ENCODE measurements at regions not wholly inside any gene's neighbourhood (a gene's known extent, or its start where the extent isn't known, plus 50 kb on each side); places are given as distances from the start of the nearest gene placed in this dataset.

GRCh38 chr3:103381296-103382079 is 946.7 kb downstream of the ZPLD1 start:
- DNase-seq = peak; percentile 50

- peak; percentile 11 for DNase-seq
Measured at GRCh38 chr3:103385961-103386656, 951.3 kb downstream of the ZPLD1 start.

DNA sequence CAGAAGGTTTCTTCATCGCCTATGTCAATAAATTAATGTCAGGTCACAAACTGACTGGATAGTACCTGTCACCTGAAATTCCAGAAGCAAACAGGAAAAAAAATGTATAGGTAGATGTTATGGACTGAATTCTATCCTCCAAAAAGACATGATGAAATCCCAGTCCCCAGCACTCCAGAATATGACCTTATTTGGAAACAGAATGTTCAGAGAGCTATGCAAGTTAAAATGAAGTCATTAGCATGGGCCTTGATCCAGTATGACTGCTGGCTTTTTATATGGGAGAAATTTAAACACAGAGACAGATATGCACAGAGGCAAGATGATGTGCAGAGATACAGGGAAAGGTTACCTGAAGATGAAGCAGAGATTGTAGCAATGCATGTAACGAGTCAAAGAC is 953.4 kb downstream of the ZPLD1 start:
- peak; percentile 82 for DNase-seq

- DNase-seq = peak; percentile 17
Measured at GRCh38 chr3:103389356-103389755, 954.5 kb downstream of the ZPLD1 start.

- peak; percentile 66 for DNase-seq
Measured at GRCh38 chr3:103393395-103394186, 958.8 kb downstream of the ZPLD1 start.

- DNase-seq = no peak
Measured at GRCh38 chr3:103403191-103403590, 968.4 kb downstream of the ZPLD1 start.

- DNase-seq = no peak
Measured at GRCh38 chr3:103406320-103406850, 971.6 kb downstream of the ZPLD1 start.

DNA sequence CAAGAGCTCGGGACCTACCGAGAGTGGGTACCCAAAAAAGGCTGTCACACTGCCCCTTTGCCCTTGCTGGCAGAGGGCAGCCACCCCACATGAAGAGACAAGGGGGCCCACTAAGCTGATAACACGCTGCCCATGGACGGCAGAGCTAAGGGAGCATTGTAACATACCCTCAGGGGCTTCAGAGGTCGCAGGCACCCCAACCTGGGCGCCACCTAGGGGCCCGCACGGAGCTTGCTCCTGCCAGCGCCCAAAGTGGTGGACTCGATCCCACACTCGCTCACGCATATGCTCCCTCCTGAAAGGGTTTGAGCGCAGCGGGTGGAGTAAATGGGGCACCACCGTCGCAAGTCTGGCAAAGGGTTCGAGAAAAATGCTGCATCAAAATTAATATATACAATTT is 975.4 kb downstream of the ZPLD1 start:
- DNase-seq = no peak

DNA sequence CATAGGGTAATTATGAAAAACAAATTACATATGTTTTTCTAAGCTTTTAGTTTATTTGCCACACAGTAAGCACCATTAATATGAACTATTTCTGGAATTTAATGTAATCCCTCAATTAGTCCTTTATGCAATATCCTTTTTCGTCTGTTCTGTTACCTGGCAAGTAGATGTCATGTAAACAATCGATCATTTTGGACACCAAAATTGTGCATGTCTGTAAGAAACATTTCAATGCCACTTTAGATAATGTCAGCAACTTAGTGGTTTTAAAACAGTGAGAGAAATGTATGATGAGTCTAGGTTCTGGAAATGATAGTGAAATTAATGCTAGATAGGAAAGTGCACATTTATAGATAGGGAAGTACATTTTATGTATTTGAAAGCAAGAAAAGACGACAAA is 986.6 kb downstream of the ZPLD1 start:
- DNase-seq = no peak

- DNase-seq = no peak
Measured at GRCh38 chr3:103437883-103438282, 1003.1 kb downstream of the ZPLD1 start.

DNA sequence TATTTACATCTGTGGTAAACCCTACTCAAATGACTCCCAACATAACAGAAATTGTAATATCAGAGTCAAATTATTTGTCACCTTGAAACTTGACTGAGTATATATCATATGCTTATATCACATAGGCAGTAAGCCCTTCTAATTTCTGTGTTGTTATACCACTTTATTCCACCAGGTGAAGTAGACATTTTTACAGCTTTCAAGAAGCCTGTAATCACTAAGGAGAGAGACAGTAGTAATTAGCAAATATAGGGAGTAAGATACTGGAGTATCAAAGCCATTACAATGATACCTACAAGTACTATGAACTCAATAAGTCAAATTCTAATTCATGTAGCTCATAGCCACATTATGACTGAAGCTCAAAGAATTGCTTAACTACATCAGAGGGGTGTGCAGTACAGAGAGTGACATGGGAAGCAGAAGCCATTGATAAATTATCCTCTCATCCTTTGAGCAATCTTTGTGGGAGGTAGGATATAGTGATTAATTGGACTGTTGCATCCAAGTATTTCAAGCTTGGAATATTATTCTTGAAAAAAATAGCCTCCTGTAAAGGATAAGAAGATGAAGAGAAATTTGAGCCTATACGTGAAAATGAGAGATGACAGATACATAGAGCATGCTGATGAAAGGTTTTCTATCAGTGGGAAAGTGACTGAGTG is 1005.9 kb downstream of the ZPLD1 start:
- DNase-seq = peak; percentile 3

DNA sequence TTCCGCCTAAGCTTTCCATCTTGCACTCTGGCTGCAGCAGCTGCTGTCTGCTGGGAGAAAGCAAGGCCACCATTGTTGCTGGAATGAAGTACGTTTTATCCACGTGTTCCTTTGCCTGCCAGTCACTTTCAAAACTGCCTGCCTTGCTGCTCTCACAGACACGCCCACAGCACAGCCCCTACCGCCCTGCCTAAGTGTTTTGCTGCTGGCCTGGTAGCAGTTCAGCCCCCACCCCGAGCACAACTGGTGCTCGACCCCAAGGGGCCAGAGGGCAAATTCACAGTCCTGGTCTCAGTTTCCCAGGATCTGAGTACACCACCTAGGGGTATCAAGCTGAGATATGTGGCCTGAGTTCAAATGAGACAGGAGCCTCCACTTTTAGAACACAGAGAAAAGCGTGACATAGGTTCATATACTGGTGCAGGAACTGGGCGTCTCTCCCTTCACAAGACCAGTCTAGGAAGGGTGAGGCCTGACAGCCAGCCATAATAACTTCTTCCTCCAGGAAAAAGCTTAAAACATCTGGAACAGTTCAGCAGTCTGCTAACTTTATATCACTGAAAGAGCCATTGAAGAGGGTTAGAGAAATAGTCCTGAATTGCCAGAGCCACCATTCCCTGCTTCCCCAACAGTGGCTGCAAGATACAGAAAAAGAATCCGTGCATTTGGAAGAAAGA is 1012.3 kb downstream of the ZPLD1 start:
- DNase-seq = no peak

- no peak for DNase-seq
Measured at GRCh38 chr3:103453152-103453551, 1018.3 kb downstream of the ZPLD1 start.

DNA sequence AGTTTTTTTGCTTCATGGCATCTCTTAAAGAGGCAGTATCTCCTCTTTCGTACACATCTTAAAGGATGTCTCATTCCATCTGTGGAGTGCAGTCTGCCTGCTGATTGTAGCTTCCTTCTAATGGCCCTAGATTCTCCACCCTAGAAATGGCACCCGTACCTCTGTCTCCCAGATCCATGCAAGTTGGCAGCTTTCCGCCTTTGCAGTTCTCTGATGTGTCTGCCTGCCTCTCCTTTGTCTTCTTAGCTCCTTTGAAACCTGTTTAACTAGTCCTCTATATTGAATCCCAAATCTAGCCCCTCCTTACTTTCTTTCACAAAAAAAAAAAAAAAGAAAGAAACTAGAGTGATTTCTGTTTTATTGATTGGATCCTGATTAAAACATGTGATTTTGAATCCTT is 1025.0 kb downstream of the ZPLD1 start:
- no peak for DNase-seq

DNA sequence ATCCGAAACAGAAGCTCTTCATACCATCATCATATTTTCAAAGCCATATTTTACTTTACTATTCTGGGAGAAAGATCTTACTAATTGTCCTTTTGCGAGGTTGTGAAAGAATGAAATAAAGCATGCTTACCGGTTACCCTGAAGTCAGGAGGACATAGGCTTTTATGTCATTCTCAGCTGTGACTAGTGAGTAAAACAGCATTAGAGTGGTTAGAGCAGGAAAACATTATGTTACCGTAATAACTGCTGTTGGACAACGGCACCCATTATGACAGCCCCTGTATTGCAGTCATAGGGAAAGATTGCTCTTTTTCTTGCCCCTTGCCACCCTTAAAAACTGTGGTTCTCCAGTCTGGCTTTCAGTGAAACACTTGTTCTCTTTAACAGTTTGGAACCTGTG is 1035.7 kb downstream of the ZPLD1 start:
- no peak for DNase-seq

- peak; percentile 11 for DNase-seq
Measured at GRCh38 chr3:103494011-103494410, 1059.2 kb downstream of the ZPLD1 start.

DNA sequence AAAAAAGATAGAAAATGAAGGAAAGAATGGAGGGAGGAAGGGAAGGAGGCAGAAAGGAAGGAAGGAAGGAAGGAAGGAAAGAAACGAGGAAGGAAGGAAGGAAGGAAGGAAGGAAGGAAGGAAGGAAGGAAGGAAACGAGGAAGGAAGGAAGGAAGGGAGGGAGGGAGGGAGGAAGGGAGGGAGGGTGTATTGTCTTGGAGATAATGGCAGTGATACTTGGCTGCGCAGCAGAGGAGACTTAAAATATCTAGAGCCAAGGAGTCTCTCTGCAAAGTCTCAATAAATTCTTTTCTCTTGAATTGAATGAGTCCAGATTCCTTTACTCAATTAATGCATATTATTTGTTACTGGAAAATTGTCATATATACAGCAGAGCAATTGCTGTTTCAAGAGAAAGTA is 1059.7 kb downstream of the ZPLD1 start:
- DNase-seq = no peak

DNA sequence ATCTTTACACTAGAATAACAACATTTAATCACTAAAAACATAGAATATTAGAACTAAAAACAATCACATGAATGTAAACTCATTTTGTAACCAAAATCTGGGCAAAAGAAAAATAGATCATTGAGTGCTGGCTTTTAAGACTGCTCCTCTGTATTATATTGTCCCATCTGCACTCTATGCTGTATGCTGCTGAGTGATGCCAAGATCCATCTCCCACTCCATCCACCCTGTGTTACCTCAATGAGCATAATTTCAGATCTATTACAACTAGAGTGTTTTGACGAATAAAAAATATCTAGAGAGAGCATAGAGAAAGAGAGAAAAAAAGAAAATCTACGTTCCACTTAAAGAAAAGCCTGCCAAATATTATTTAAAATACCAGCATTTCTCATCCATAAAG is 1060.4 kb downstream of the ZPLD1 start:
- DNase-seq = no peak

DNA sequence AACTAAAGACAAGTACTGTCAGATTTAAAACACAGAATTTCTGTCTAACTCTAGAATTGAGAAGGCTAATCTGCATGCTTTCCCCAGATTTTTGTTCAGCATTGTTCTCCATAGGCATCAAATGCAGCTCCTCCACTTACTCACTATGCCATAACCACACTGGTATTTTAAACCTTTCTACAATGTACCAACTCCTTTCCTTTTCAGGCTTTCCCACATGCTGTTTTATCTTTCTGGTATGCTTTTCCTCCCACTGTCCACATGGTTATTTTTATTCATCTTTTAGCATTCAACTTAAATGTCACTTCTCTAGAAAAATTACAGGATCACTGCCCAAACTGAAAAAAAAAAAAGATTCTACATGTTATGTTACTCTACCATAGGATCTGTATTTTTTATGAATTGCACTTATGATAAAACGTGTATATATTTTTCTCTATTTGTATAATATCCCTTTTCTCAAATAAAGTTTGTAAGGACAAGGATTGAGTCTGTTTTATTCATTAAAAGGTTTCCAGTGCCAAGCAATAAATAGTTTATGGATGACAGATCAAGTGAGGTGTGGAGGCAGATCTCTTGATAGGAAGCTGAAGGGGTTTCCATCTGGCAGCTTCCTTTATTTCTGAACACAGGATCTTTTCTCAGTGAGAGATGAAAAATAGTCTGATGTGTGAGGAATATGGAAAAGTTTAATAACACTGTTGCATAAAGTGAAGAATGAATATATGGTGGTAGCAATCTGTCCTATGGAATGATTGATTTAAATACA is 1064.5 kb downstream of the ZPLD1 start:
- DNase-seq = peak; percentile 82

DNA sequence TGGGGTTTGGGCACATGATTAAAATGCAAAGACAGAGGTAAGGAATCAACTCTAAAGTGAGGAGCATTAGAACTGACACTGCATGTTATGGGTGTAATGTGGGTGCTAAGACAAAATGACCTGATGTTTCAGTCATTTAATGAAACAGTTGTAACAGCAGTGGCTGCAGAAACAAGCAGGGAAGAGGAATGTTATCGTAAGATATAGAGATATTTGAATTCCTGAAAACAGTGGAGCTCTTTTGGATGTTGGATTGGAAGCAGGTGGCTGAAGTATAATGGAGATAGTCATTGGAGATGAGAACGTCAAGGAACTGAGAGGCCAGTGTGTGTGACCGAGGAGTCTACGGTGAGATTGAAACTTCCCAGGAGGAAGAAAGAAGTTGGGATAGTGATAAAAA is 1065.2 kb downstream of the ZPLD1 start:
- DNase-seq = no peak

DNA sequence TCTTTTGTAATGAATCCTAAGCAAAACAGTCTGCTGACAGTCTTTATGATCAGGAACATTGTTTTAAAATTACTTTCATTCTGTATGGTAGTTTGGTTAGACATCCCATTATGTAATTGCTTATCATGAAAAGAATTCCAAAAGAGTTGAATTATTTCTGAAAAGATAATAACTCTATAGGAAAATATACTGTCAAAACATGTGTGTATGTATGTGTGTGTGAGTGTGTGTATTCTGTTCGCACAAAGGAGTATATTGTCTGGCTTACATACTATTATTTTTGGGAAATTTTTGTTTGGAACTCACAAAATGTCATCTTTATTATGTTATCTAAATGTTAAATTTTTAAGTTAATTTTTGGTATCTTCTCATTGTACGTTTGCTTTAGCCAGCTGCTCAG is 1075.9 kb downstream of the ZPLD1 start:
- DNase-seq = no peak
